OCI-LY3 (cell line): ENCODE measurements at regions not wholly inside any gene's neighbourhood (a gene's known extent, or its start where the extent isn't known, plus 50 kb on each side); places are given as distances from the start of the nearest gene placed in this dataset.

Experiments
- H2AFZ ChIP-seq: fragments of 200-600, 300-600 bp; shearing (Covaris generic); 2 replicates; pipeline ENCODE4 v1.6.0; 2014; ENCODE audit warnings: antibody characterized with exemption, low read depth, low read length
- H3K27ac ChIP-seq: fragments of 200-600, 300-600 bp; sonication (generic); 2 replicates; pipeline ENCODE4 v1.5.1; 2014; ENCODE audit warnings: mild to moderate bottlenecking, low read length, moderate library complexity, mixed read lengths
- H3K27me3 ChIP-seq: fragments of 200-600, 300-600 bp; sonication (generic); 2 replicates; pipeline ENCODE4 v1.6.1; 2014; ENCODE audit warnings: low read depth, low read length, mixed read lengths
- H3K36me3 ChIP-seq: fragments of 200-600, 300-600 bp; sonication (generic); replicated peaks from 2 replicates; pipeline ENCODE3; 2014; ENCODE audit warnings: low read depth, low read length, mixed read lengths
- H3K4me1 ChIP-seq: fragments of 300-600, 200-600 bp; sonication (generic); 2 replicates; pipeline ENCODE4 v1.6.1; 2014; ENCODE audit warnings: low read length, mixed read lengths
- H3K4me2 ChIP-seq: fragments of 200-600, 300-600 bp; sonication (generic); 2 replicates; pipeline ENCODE4 v1.6.1; 2014; ENCODE audit warnings: low read length, mixed read lengths
- H3K4me3 ChIP-seq: fragments of 300-600, 200-600 bp; sonication (generic); 2 replicates; pipeline ENCODE4 v1.5.1; 2014; ENCODE audit warnings: antibody characterized with exemption, mild to moderate bottlenecking, low read length, moderate library complexity
- H3K79me2 ChIP-seq: fragments of 300-600, 200-600 bp; shearing (Covaris generic); 2 replicates; pipeline ENCODE4 v1.6.1; 2014; ENCODE audit warnings: mild to moderate bottlenecking, low read length, mixed read lengths
- H3K9ac ChIP-seq: fragments of 300-600, 200-600 bp; shearing (Covaris generic); 2 replicates; pipeline ENCODE4 v1.6.0; 2014; ENCODE audit warnings: mild to moderate bottlenecking, low read length, moderate library complexity
- H3K9me3 ChIP-seq: fragments of 200-600, 300-600 bp; shearing (Covaris generic); 2 replicates; pipeline ENCODE4 v1.6.1; 2014; ENCODE audit warnings: low read length, mixed read lengths; ENCODE audit not compliant: insufficient read depth
- H4K20me1 ChIP-seq: fragments of 200-600, 300-600 bp; sonication (generic); 2 replicates; pipeline ENCODE4 v1.6.1; 2016; ENCODE audit warnings: low read length, mixed read lengths; ENCODE audit not compliant: insufficient read depth
- CTCF ChIP-seq: fragments of 200-600, 300-600 bp; sonication (generic); IDR thresholded peaks from 2 replicates; pipeline ENCODE4 v1.5.1; 2014; ENCODE audit warnings: antibody characterized with exemption, low read length, low read depth
- EZH2phosphoT487 ChIP-seq: fragments of 200-600 bp; shearing (Covaris generic); IDR thresholded peaks from 2 replicates; pipeline ENCODE4 v1.6.1; 2018; ENCODE audit warnings: antibody characterized with exemption, mixed run types, low read depth

GRCh38 chr15:70432924-70433495, 330.3 kb downstream of the UACA start:
- H3K27ac ChIP-seq, result no peak overlapping the region
- no peak overlapping the region for H2AFZ ChIP-seq
- H4K20me1 ChIP-seq, result no peaks in the 10 kb centered on the region
- no peaks in the 10 kb centered on the region for H3K79me2 ChIP-seq
- H3K9me3 ChIP-seq, result no peaks in the 10 kb centered on the region
- no peak overlapping the region for H3K4me3 ChIP-seq
- TF ChIP-seq CTCF (no peak), EZH2phosphoT487 (no peak)
- H3K9ac ChIP-seq, result no peak overlapping the region
- H3K4me2 ChIP-seq, result no peak overlapping the region
- peaks cover 4% of the 10 kb centered on the region for H3K36me3 ChIP-seq
- no peaks in the 10 kb centered on the region for H3K27me3 ChIP-seq
- peaks cover 62% of the 10 kb centered on the region for H3K4me1 ChIP-seq

GRCh38 chr15:70431854-70432253, 331.5 kb downstream of the UACA start:
- Histone ChIP-seq H4K20me1 (no peaks in the 10 kb centered on the region), H3K27ac (no peak overlapping the region)
- TF ChIP-seq EZH2phosphoT487, result no peak
- TF ChIP-seq CTCF, result no peak

GRCh38 chr15:70430069-70430468, 332.4 kb upstream of the TLE3 start:
- H4K20me1 ChIP-seq, result no peaks in the 10 kb centered on the region
- no peak overlapping the region for H3K4me2 ChIP-seq
- H3K4me3 ChIP-seq, result no peak overlapping the region
- H3K27me3 ChIP-seq, result no peaks in the 10 kb centered on the region
- H3K9me3 ChIP-seq, result no peaks in the 10 kb centered on the region
- no peak overlapping the region for H3K27ac ChIP-seq
- TF ChIP-seq CTCF (no peak), EZH2phosphoT487 (no peak)
- H3K9ac ChIP-seq, result no peak overlapping the region
- peaks cover 51% of the 10 kb centered on the region for H3K4me1 ChIP-seq
- peaks cover 4% of the 10 kb centered on the region for H3K36me3 ChIP-seq
- H3K79me2 ChIP-seq, result no peaks in the 10 kb centered on the region
- H2AFZ ChIP-seq, result no peak overlapping the region

More at GRCh38 chr15:70431854-70432253, 331.5 kb downstream of the UACA start:
- no peak overlapping the region for H3K4me2 ChIP-seq
- no peaks in the 10 kb centered on the region for H3K79me2 ChIP-seq
- no peak overlapping the region for H2AFZ ChIP-seq
- H3K36me3 ChIP-seq, result peaks cover 4% of the 10 kb centered on the region
- no peaks in the 10 kb centered on the region for H3K9me3 ChIP-seq
- no peak overlapping the region for H3K9ac ChIP-seq
- peaks cover 60% of the 10 kb centered on the region for H3K4me1 ChIP-seq
- no peak overlapping the region for H3K4me3 ChIP-seq
- no peaks in the 10 kb centered on the region for H3K27me3 ChIP-seq

- H3K4me3 ChIP-seq, result no peak overlapping the region
- H3K27ac ChIP-seq, result no peak overlapping the region
- no peaks in the 10 kb centered on the region for H3K9me3 ChIP-seq
- no peak overlapping the region for H3K4me2 ChIP-seq
- H3K4me1 ChIP-seq, result peaks cover 50% of the 10 kb centered on the region
- TF ChIP-seq CTCF (no peak), EZH2phosphoT487 (no peak)
- peaks cover 4% of the 10 kb centered on the region for H3K36me3 ChIP-seq
- no peak overlapping the region for H2AFZ ChIP-seq
- H4K20me1 ChIP-seq, result no peaks in the 10 kb centered on the region
- no peaks in the 10 kb centered on the region for H3K79me2 ChIP-seq
- H3K9ac ChIP-seq, result no peak overlapping the region
- H3K27me3 ChIP-seq, result no peaks in the 10 kb centered on the region
These were observed 331.5 kb upstream of the TLE3 start for GRCh38 chr15:70429056-70429722.
